ENCODE measurements at regions not wholly inside any gene's neighbourhood (a gene's known extent, or its start where the extent isn't known, plus 50 kb on each side); places are given as distances from the start of the nearest gene placed in this dataset.

DNA sequence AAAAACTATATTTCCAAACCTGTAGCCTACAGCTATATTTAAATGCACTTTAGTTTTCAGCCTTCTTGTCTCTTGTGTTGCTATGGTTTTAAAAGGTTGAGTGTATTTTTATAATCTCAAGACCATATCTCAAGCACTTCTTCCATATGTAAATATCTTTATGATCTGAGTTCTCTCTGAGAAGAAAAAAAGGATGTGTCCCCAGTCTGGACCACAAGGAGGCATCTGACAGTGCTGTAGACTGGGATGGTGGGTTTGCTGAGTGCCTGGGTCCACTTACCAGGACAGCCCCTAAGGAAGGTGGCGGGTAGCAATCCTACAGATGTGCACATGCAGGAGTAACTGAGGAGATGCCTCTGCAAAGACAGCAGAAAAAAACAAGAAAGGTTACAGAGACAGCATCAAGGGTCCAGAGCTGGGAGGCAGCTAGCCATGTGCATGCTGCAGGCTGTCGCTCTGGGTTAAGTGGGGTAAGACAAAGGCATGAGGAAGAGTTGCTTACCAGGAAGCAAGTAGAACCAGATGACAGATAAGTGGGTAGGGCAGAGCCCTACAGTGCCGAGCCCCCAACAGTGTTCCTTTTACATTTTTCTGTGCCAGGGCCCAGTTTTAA is 70.6 kb upstream of the SNRK start:
- no peak overlapping the region for H4K5ac ChIP-seq (ENCODE audit: low read depth, low read length)
- H2BK20ac ChIP-seq (ENCODE audit: low read depth, low read length) = no peak overlapping the region
- no peak overlapping the region for H2AK5ac ChIP-seq (ENCODE audit: low read depth, low read length)
- BruUV-seq (replicated peaks) = no TSS peak
- no peaks in the 10 kb centered on the region for H3K36me3 ChIP-seq (ENCODE audit: control insufficient read depth, insufficient read depth, low read length)
- no peak overlapping the region for H3K4me3 ChIP-seq (ENCODE audit: insufficient read depth, low read depth, low read length)
- no peak overlapping the region for H2AK9ac ChIP-seq (replicated peaks; ENCODE audit: low read depth, low read length, poor library complexity)
- TF ChIP-seq RAD21 (IDR thresholded peaks at IDR 0.05; ENCODE audit: low read length) (no peak), BHLHE40 (IDR thresholded peaks at IDR 0.05; ENCODE audit: low read depth, low read length) (no peak), SMC3 (IDR thresholded peaks at IDR 0.05; ENCODE audit: low read depth, low read length) (no peak), MXI1 (IDR thresholded peaks at IDR 0.05; ENCODE audit: borderline replicate concordance, low read depth, low read length) (no peak), RFX5 (IDR thresholded peaks at IDR 0.05; ENCODE audit: low read depth, low read length) (no peak), MAFK (IDR thresholded peaks at IDR 0.05; ENCODE audit: low read depth, low read length) (no peak), FOS (IDR thresholded peaks at IDR 0.05; ENCODE audit: low read depth, low read length) (no peak), POLR2A (IDR thresholded peaks at IDR 0.05; ENCODE audit: low read depth, low read length) (no peak), CHD1 (IDR thresholded peaks at IDR 0.05; ENCODE audit: low read depth, low read length) (no peak), MAZ (IDR thresholded peaks at IDR 0.05; ENCODE audit: borderline replicate concordance, low read depth, low read length) (no peak), CEBPB (IDR thresholded peaks at IDR 0.05; ENCODE audit: low read depth, low read length) (no peak), NFE2L2 (IDR thresholded peaks at IDR 0.05; ENCODE audit: low read depth, low read length) (no peak)
- TF ChIP-seq, protein P1, sequence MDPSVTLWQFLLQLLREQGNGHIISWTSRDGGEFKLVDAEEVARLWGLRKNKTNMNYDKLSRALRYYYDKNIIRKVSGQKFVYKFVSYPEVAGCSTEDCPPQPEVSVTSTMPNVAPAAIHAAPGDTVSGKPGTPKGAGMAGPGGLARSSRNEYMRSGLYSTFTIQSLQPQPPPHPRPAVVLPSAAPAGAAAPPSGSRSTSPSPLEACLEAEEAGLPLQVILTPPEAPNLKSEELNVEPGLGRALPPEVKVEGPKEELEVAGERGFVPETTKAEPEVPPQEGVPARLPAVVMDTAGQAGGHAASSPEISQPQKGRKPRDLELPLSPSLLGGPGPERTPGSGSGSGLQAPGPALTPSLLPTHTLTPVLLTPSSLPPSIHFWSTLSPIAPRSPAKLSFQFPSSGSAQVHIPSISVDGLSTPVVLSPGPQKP (IDR thresholded peaks at IDR 0.05; ENCODE audit: borderline replicate concordance, low read depth, low read length) = no peak
- TF ChIP-seq, protein P2, sequence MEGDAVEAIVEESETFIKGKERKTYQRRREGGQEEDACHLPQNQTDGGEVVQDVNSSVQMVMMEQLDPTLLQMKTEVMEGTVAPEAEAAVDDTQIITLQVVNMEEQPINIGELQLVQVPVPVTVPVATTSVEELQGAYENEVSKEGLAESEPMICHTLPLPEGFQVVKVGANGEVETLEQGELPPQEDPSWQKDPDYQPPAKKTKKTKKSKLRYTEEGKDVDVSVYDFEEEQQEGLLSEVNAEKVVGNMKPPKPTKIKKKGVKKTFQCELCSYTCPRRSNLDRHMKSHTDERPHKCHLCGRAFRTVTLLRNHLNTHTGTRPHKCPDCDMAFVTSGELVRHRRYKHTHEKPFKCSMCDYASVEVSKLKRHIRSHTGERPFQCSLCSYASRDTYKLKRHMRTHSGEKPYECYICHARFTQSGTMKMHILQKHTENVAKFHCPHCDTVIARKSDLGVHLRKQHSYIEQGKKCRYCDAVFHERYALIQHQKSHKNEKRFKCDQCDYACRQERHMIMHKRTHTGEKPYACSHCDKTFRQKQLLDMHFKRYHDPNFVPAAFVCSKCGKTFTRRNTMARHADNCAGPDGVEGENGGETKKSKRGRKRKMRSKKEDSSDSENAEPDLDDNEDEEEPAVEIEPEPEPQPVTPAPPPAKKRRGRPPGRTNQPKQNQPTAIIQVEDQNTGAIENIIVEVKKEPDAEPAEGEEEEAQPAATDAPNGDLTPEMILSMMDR (conservative IDR thresholded peaks at IDR 0.05; ENCODE audit: low read depth, low read length) = no peak
- TF ChIP-seq, protein P3, sequence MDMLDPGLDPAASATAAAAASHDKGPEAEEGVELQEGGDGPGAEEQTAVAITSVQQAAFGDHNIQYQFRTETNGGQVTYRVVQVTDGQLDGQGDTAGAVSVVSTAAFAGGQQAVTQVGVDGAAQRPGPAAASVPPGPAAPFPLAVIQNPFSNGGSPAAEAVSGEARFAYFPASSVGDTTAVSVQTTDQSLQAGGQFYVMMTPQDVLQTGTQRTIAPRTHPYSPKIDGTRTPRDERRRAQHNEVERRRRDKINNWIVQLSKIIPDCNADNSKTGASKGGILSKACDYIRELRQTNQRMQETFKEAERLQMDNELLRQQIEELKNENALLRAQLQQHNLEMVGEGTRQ (IDR thresholded peaks at IDR 0.05; ENCODE audit: low read depth, low read length) = no peak
- no peak overlapping the region for H4K91ac ChIP-seq (ENCODE audit: insufficient read depth, low read depth, low read length)
- H3K79me1 ChIP-seq (ENCODE audit: low read depth in 1 of 2, low read length in 2 of 2) = no peaks in the 10 kb centered on the region
- ChIA-PET POLR2A (ENCODE audit: unreplicated experiment) (no interaction called here), CTCF (no interaction called here)
- WGBS, 2 experiments (ENCODE audit: extremely low coverage in 2 of 2, insufficient read length in 1 of 2) = 73% methylated on average over 3 of the region's 3 CpGs; no CpG with 5 or more reads in 1 of the 2 experiments
- no peak overlapping the region for H3K14ac ChIP-seq (replicated peaks; ENCODE audit: low read depth, low read length)
- peaks cover under 1% of the 10 kb centered on the region; the same call in 1 of the 2 replicates for H3K4me1 ChIP-seq (ENCODE audit: control insufficient read depth, insufficient read depth, low read length)
- no peak for DNase-seq
- H3K27me3 ChIP-seq (ENCODE audit: control insufficient read depth, insufficient read depth, low read length) = peaks cover 13% of the 10 kb centered on the region
- H4K20me1 ChIP-seq (ENCODE audit: insufficient read depth, low read length) = no peaks in the 10 kb centered on the region
- no peak overlapping the region for H4K8ac ChIP-seq (ENCODE audit: low read depth in 2 of 2, low read length in 2 of 2)
- H3K4ac ChIP-seq (ENCODE audit: low read depth, low read length) = no peak overlapping the region
- H3K4me2 ChIP-seq (ENCODE audit: low read depth, low read length) = no peak overlapping the region
- intact Hi-C loops (cut with micrococcal nuclease) = no loop called here
- H2BK5ac ChIP-seq (ENCODE audit: low read depth, low read length, poor library complexity, severe bottlenecking) = no peak overlapping the region
- no peak for ATAC-seq (ENCODE audit: low read depth)
- dilution Hi-C loops (cut with HindIII; ENCODE audit: low sequenced_read_pairs, unreplicated experiment) = no loop called here
- no peaks in the 10 kb centered on the region for H3K9me1 ChIP-seq (ENCODE audit: insufficient read depth, low read length)
- H3K56ac ChIP-seq (ENCODE audit: extremely low read depth, insufficient read depth, low read length) = no peak overlapping the region
- in situ Hi-C loops (cut with MboI; ENCODE audit: low sequenced_read_pairs) = no loop called here
- no peak overlapping the region for H2BK120ac ChIP-seq (ENCODE audit: low read depth, low read length)
- H3K27ac ChIP-seq (ENCODE audit: insufficient read depth, low read length) = no peak overlapping the region
- H2AFZ ChIP-seq (replicated peaks; ENCODE audit: low read length, poor library complexity) = no peak overlapping the region
- H2BK15ac ChIP-seq (ENCODE audit: low read depth, low read length) = no peak overlapping the region; the same call in 2 of the 3 replicates
- no peaks in the 10 kb centered on the region for H3K9me3 ChIP-seq (ENCODE audit: control insufficient read depth, insufficient read depth, low read length)
- no peak overlapping the region for H3K9ac ChIP-seq (ENCODE audit: low read depth, low read length)
- H3K18ac ChIP-seq (ENCODE audit: low read depth, low read length) = no peak overlapping the region
- H3K23ac ChIP-seq (ENCODE audit: low read depth, low read length) = no peak overlapping the region

Measured in IMR-90 (cell line).